Brain microvascular endothelial cell (primary cell): ENCODE measurements at regions not wholly inside any gene's neighbourhood (a gene's known extent, or its start where the extent isn't known, plus 50 kb on each side); places are given as distances from the start of the nearest gene placed in this dataset.

ENCODE experiments used
- DNase-seq: peaks from one replicate; pipeline ENCODE4 v3.0.0-alpha.2; 2020
- H3K27ac ChIP-seq: fragments of 250-450 bp; sonication (Bioruptor Pico); 2 replicates; pipeline ENCODE4 v1.5.1; 2020; ENCODE audit warnings: mild to moderate bottlenecking, moderate library complexity
- H3K27me3 ChIP-seq: fragments of 250-450 bp; sonication (Bioruptor Pico); replicated peaks from 2 replicates; pipeline ENCODE4 v1.5.1; 2020; ENCODE audit warnings: mild to moderate bottlenecking
- H3K36me3 ChIP-seq: fragments of 250-450 bp; sonication (Bioruptor Pico); replicated peaks from 2 replicates; pipeline ENCODE4 v1.5.1; 2020; ENCODE audit warnings: mild to moderate bottlenecking
- H3K4me3 ChIP-seq: 2 replicates; pipeline ENCODE4 v1.5.1; 2011; ENCODE audit warnings: low read depth, mild to moderate bottlenecking, control low read depth, low read length, moderate library complexity
- CTCF ChIP-seq: IDR thresholded peaks from 2 replicates; pipeline ENCODE4 v1.5.1; 2011; ENCODE audit warnings: low read depth, mild to moderate bottlenecking, moderate library complexity, low read length, control low read depth, inconsistent platforms; ENCODE audit errors: missing control alignments
- in situ Hi-C: cut with HindIII; loops from 2 replicates; pipeline ENCODE4 v1.10.0; 2017; ENCODE audit warnings: low sequenced_read_pairs, low pct_ligation_motif_present

- Histone ChIP-seq H3K4me3 (no peak overlapping the region), H3K27ac (no peak overlapping the region), H3K36me3 (no peaks in the 10 kb centered on the region), H3K27me3 (no peaks in the 10 kb centered on the region)
- in situ Hi-C loops = no loop called here
- no peak for DNase-seq
- no peak for TF ChIP-seq CTCF
Observed at GRCh38 chr2:212815453-212815852, 276.9 kb upstream of the ERBB4 start.

GRCh38 chr2:212814941-212815340, 276.3 kb upstream of the ERBB4 start:
- no peaks in the 10 kb centered on the region for H3K27me3 ChIP-seq
- H3K36me3 ChIP-seq = no peaks in the 10 kb centered on the region
- in situ Hi-C loops = no loop called here
- no peak for TF ChIP-seq CTCF
- no peak for DNase-seq
- H3K27ac ChIP-seq = no peak overlapping the region
- H3K4me3 ChIP-seq = no peak overlapping the region

GRCh38 chr2:212811921-212812320, 273.3 kb upstream of the ERBB4 start:
- no peak overlapping the region for H3K4me3 ChIP-seq
- in situ Hi-C loops = no loop called here
- no peak for TF ChIP-seq CTCF
- no peak for DNase-seq
- H3K27ac ChIP-seq = no peak overlapping the region
- no peaks in the 10 kb centered on the region for H3K36me3 ChIP-seq
- H3K27me3 ChIP-seq = no peaks in the 10 kb centered on the region

GRCh38 chr2:212811036-212811805, 272.6 kb upstream of the ERBB4 start:
- TF ChIP-seq CTCF = no peak
- in situ Hi-C loops = no loop called here
- Histone ChIP-seq H3K27ac (no peak overlapping the region), H3K27me3 (no peaks in the 10 kb centered on the region), H3K4me3 (no peak overlapping the region), H3K36me3 (no peaks in the 10 kb centered on the region)
- DNase-seq = no peak

- in situ Hi-C loops = no loop called here
- TF ChIP-seq CTCF = no peak
- DNase-seq = peak; percentile 7
- H3K27ac ChIP-seq = no peak overlapping the region
- no peaks in the 10 kb centered on the region for H3K36me3 ChIP-seq
- no peaks in the 10 kb centered on the region for H3K27me3 ChIP-seq
- H3K4me3 ChIP-seq = no peak overlapping the region
Observed at GRCh38 chr2:212797484-212798205, 259.0 kb upstream of the ERBB4 start.
